GM12878 (cell line): ENCODE measurements at regions not wholly inside any gene's neighbourhood (a gene's known extent, or its start where the extent isn't known, plus 50 kb on each side); places are given as distances from the start of the nearest gene placed in this dataset.

Source experiments
- ATAC-seq: fragments of 200-7000 bp; cut with Tn5 transposase; 3 replicates; pipeline ENCODE4 v1.9.1; 2020; ENCODE audit warnings: mild to moderate bottlenecking, moderate library complexity
- BruUV-seq: library from RNA; stranded (reverse); fragments of 400-500 nt; replicated peaks from 2 replicates; lab custom pipeline; 2021; lab: Mats Ljungman, UMichigan
- CTCF ChIA-PET: fragments of 300-600 bp; sonication (Branson Sonifier 250); formaldehyde crosslinking; extraction: SDS; loops from one replicate; lab custom pipeline; 2021; ENCODE audit warnings: inconsistent platforms; lab: Yijun Ruan, JAX
- POLR2A ChIA-PET: fragments of 350-600 bp; formaldehyde crosslinking; extraction: SDS; loops from one replicate; lab custom pipeline; 2021; ENCODE audit warnings: inconsistent platforms; lab: Charles Lee
- RAD21 ChIA-PET: fragments of 300-600 bp; sonication (Branson Sonifier 250); formaldehyde crosslinking; loops from one replicate; lab custom pipeline; 2023; ENCODE audit warnings: antibody characterized with exemption; ENCODE audit not compliant: unreplicated experiment; lab: Charles Lee
- SMC1A ChIA-PET: fragments of 300-600 bp; sonication (Branson Sonifier 250); formaldehyde crosslinking; loops from one replicate; lab custom pipeline; 2023; ENCODE audit not compliant: unreplicated experiment, uncharacterized antibody; lab: Charles Lee
- DNase-seq: peaks from one replicate; pipeline ENCODE4 v3.0.0-alpha.2; 2011; ENCODE audit warnings: low read depth, low spot score
- FAIRE-seq: peaks from 3 replicates; lab custom pipeline; 2011; peaks lifted over from hg19 to GRCh38; lab: Jason Lieb, UNC
- H2AFZ ChIP-seq: 2 replicates; pipeline ENCODE4 v1.6.0; 2011; ENCODE audit warnings: low read depth, low read length, control low read depth; ENCODE audit not compliant: control insufficient read depth
- H3K27ac ChIP-seq: 2 replicates; pipeline ENCODE4 v1.5.1; 2011; ENCODE audit warnings: control low read depth; ENCODE audit not compliant: control insufficient read depth, insufficient read depth
- H3K27me3 ChIP-seq, 2 experiments: replicated peaks in 1 of 2; 2 replicates each; pipeline versions ENCODE4 v1.6.0 to v1.6.1; 2011; ENCODE audit warnings: low read length in 1 of 2; ENCODE audit not compliant: control insufficient read depth in 2 of 2, insufficient read depth in 2 of 2
- H3K36me3 ChIP-seq, 2 experiments: 2 replicates each; pipeline ENCODE4 v1.5.1; 2011; ENCODE audit warnings: low read length in 1 of 2; ENCODE audit not compliant: control insufficient read depth in 2 of 2, insufficient read depth in 2 of 2
- H3K4me1 ChIP-seq: 2 replicates; pipeline ENCODE4 v1.6.1; 2011; ENCODE audit warnings: mild to moderate bottlenecking, low read length, moderate library complexity, mixed read lengths; ENCODE audit not compliant: control insufficient read depth, insufficient read depth
- H3K4me2 ChIP-seq: 2 replicates; pipeline ENCODE4 v1.6.0; 2011; ENCODE audit warnings: control low read depth; ENCODE audit not compliant: control insufficient read depth, insufficient read depth
- H3K4me3 ChIP-seq: fragments of 200-600 bp; sonication (generic); 2 replicates; pipeline ENCODE4 v1.5.1; 2016
- H3K79me2 ChIP-seq: 2 replicates; pipeline ENCODE4 v1.6.0; 2011; ENCODE audit warnings: low read length; ENCODE audit not compliant: control insufficient read depth, insufficient read depth
- H3K9ac ChIP-seq: 2 replicates; pipeline ENCODE4 v1.8.0; 2011; ENCODE audit warnings: low read length, control low read depth, mixed read lengths; ENCODE audit not compliant: control insufficient read depth, insufficient read depth
- H3K9me3 ChIP-seq: replicated peaks from 3 replicates; pipeline ENCODE4 v1.5.1; 2011; ENCODE audit warnings: mild to moderate bottlenecking, low read length; ENCODE audit not compliant: control insufficient read depth, insufficient read depth
- H4K20me1 ChIP-seq: 2 replicates; pipeline ENCODE4 v1.6.0; 2011; ENCODE audit not compliant: control insufficient read depth, insufficient read depth
- GABPA ChIP-seq: IDR thresholded peaks from 2 replicates; pipeline ENCODE4 v1.6.1; 2014; ENCODE audit warnings: antibody characterized with exemption, low read depth, mild to moderate bottlenecking, inconsistent platforms
- IRF3 ChIP-seq: fragments of 450-650 bp; IDR thresholded peaks from 2 replicates; pipeline ENCODE4 v1.6.1; 2014; ENCODE audit warnings: mild to moderate bottlenecking
- MTA3 ChIP-seq: IDR thresholded peaks from 2 replicates; pipeline ENCODE4 v1.6.1; 2012; ENCODE audit warnings: low read length, inconsistent platforms, borderline replicate concordance
- MYB ChIP-seq: fragments of 150-350 bp; IDR thresholded peaks from 2 replicates; pipeline ENCODE4 v1.6.1; 2014; ENCODE audit warnings: mild to moderate bottlenecking, low read depth, low read length, borderline replicate concordance
- PML ChIP-seq: IDR thresholded peaks from 2 replicates; pipeline ENCODE4 v1.6.1; 2012; ENCODE audit warnings: low read length, inconsistent platforms
- POU2F2 ChIP-seq: IDR thresholded peaks from 3 replicates; pipeline ENCODE4 v1.6.1; 2011; ENCODE audit warnings: low read depth, mild to moderate bottlenecking, low read length, borderline replicate concordance
- SKIL ChIP-seq: fragments of 450-650 bp; IDR thresholded peaks from 2 replicates; pipeline ENCODE4 v1.6.1; 2017; ENCODE audit warnings: mild to moderate bottlenecking, low read depth, inconsistent platforms; ENCODE audit not compliant: poor library complexity, severe bottlenecking
- SPI1 ChIP-seq: IDR thresholded peaks from 2 replicates; pipeline ENCODE4 v1.6.1; 2011; ENCODE audit warnings: low read depth, mild to moderate bottlenecking, low read length, moderate library complexity, borderline replicate concordance; ENCODE audit not compliant: insufficient read depth
- SREBF2 ChIP-seq: IDR thresholded peaks from 2 replicates; pipeline ENCODE4 v1.6.1; 2012; ENCODE audit warnings: mild to moderate bottlenecking, low read length
- SUZ12 ChIP-seq: fragments of 200-600 bp; sonication (generic); IDR thresholded peaks from one replicate; pipeline ENCODE4 v1.6.1; 2018; ENCODE audit warnings: antibody characterized with exemption, mild to moderate bottlenecking; ENCODE audit not compliant: unreplicated experiment
- TCF3 ChIP-seq: IDR thresholded peaks from 2 replicates; pipeline ENCODE4 v1.6.1; 2012; ENCODE audit warnings: low read depth, mild to moderate bottlenecking, low read length, borderline replicate concordance; ENCODE audit not compliant: insufficient read depth
- ZBTB4 ChIP-seq: fragments of 450-650 bp; formaldehyde crosslinking; IDR thresholded peaks from 2 replicates; pipeline ENCODE4 v1.4.0; 2022; ENCODE audit warnings: mild to moderate bottlenecking, moderate library complexity
- ZNF207 ChIP-seq: fragments of 450-650 bp; IDR thresholded peaks from 2 replicates; pipeline ENCODE4 v1.6.1; 2014; ENCODE audit warnings: antibody characterized with exemption, mild to moderate bottlenecking, borderline replicate concordance
- ZNF24 ChIP-seq: fragments of 450-650 bp; IDR thresholded peaks from 2 replicates; pipeline ENCODE4 v1.6.1; 2017; ENCODE audit warnings: antibody characterized with exemption, mild to moderate bottlenecking
- ZNF384 ChIP-seq: IDR thresholded peaks from 2 replicates; pipeline ENCODE4 v1.6.1; 2012; ENCODE audit warnings: low read depth, mild to moderate bottlenecking, low read length, improper control_type of control experiment, borderline replicate concordance
- WGBS: methylation state at CpG from one replicate; pipeline ENCODE4 v1.1.6; 2016; ENCODE audit warnings: low lambda C conversion rate; ENCODE audit not compliant: insufficient replicate concordance, insufficient coverage; ENCODE audit errors: missing lambda C conversion rate; 5-methylcytosine and 5-hydroxymethylcytosine counted together
- in situ Hi-C: fragments of 300-500 bp; cut with MboI; formaldehyde crosslinking; loops from 9 replicates; pipeline ENCODE4 v1.14.3; 2018; ENCODE audit warnings: mixed read lengths
- intact Hi-C: fragments of 100-400 bp; cut with micrococcal nuclease; formaldehyde crosslinking; loops from one replicate; pipeline ENCODE4 v1.14.2; 2022; ENCODE audit not compliant: unreplicated experiment

GRCh38 chr17:413706-414380 is 61.2 kb upstream of the RPH3AL start:
- peak overlapping the region; percentile 25 for H3K4me3 ChIP-seq
- FAIRE-seq (no peak), DNase-seq (no peak), ATAC-seq (no peak)
- ChIA-PET POLR2A (no interaction called here), RAD21 (interaction anchor here (3.6 kb wide), 1 partner anchor 287 kb away, joined by 18 read pairs; no protein-coding TSS in a partner anchor), CTCF (interaction anchor here (0.9 to 4.4 kb wide), 3 partner anchors 9 to 286 kb away, joined by 3 to 58 read pairs (median 3); no protein-coding TSS in a partner anchor), SMC1A (interaction anchor here (0.6 to 1.2 kb wide), 2 partner anchors 112 to 286 kb away, joined by 3 to 6 read pairs; no protein-coding TSS in a partner anchor)
- H2AFZ ChIP-seq: no peak overlapping the region
- H3K27ac ChIP-seq: no peak overlapping the region
- BruUV-seq: no TSS peak
- no peaks in the 10 kb centered on the region for H4K20me1 ChIP-seq
- H3K4me1 ChIP-seq: peaks cover 44% of the 10 kb centered on the region
- peak overlapping the region; percentile 99; the same call in 1 of the 2 replicates for H3K4me2 ChIP-seq
- no peak overlapping the region for H3K9ac ChIP-seq
- WGBS: 74% methylated on average over 19 of the region's 25 CpGs
- intact Hi-C loops (loop anchor here (5.0 kb wide), 1 partner anchor 273 kb away; no protein-coding TSS in a partner anchor), in situ Hi-C loops (loop anchor here (5.0 kb wide), 1 partner anchor 288 kb away; no protein-coding TSS in a partner anchor)
- H3K27me3 ChIP-seq: no peaks in the 10 kb centered on the region
- no peaks in the 10 kb centered on the region for H3K36me3 ChIP-seq
- peaks cover 16% of the 10 kb centered on the region for H3K79me2 ChIP-seq
- no peaks in the 10 kb centered on the region; the same call in 2 of the 3 replicates for H3K9me3 ChIP-seq
- no peak for TF ChIP-seq ZNF24
- TF ChIP-seq ZNF207: no peak
- TF ChIP-seq POU2F2: no peak
- no peak for TF ChIP-seq ZBTB4 (CRISPR knock-in tag)
- TF ChIP-seq SUZ12: no peak
- no peak for TF ChIP-seq SPI1
- TF ChIP-seq SKIL: no peak
- no peak for TF ChIP-seq GABPA
- TF ChIP-seq PML: no peak
- no peak for TF ChIP-seq ZNF384
- TF ChIP-seq TCF3: no peak
- TF ChIP-seq MYB: no peak
- no peak for TF ChIP-seq SREBF2
- no peak for TF ChIP-seq MTA3
- TF ChIP-seq IRF3: no peak
